ENCODE measurements at regions not wholly inside any gene's neighbourhood (a gene's known extent, or its start where the extent isn't known, plus 50 kb on each side); places are given as distances from the start of the nearest gene placed in this dataset.

GRCh38 chr9:73981405-73981804 is 515.7 kb upstream of the RORB start:
- TF ChIP-seq POLR2AphosphoS5 (IDR thresholded peaks at IDR 0.05; ENCODE audit: low read depth, low read length) (no peak), TAF1 (IDR thresholded peaks at IDR 0.05; ENCODE audit: borderline replicate concordance, insufficient read depth, low read length) (no peak), REST (IDR thresholded peaks at IDR 0.05; ENCODE audit: insufficient read depth in 1 of 2, low read depth in 2 of 2, low read length in 2 of 2) (no peak)

Measured in PFSK-1 (cell line).